WTC11 (cell line): ENCODE measurements at regions not wholly inside any gene's neighbourhood (a gene's known extent, or its start where the extent isn't known, plus 50 kb on each side); places are given as distances from the start of the nearest gene placed in this dataset.

ENCODE experiments used
- CTCF ChIP-seq: fragments of 200-600 bp; IDR thresholded peaks from 2 replicates; pipeline ENCODE4 v1.8.0; 2022; ENCODE audit warnings: antibody characterized with exemption
- KAT7 ChIP-seq: sonication (generic); formaldehyde crosslinking; IDR thresholded peaks from 2 replicates; pipeline ENCODE4 v1.8.1; 2023; ENCODE audit warnings: missing genetic modification reagents, mild to moderate bottlenecking, borderline replicate concordance
- ZBTB43 ChIP-seq: sonication (generic); formaldehyde crosslinking; IDR thresholded peaks from 2 replicates; pipeline ENCODE4 v1.8.1; 2023; ENCODE audit warnings: mild to moderate bottlenecking, missing genetic modification reagents

- TF ChIP-seq KAT7 (CRISPR knock-in tag) = no peak
- no peak for TF ChIP-seq ZBTB43 (CRISPR knock-in tag)
- no peak for TF ChIP-seq CTCF
These were observed 65.6 kb upstream of the RUFY1 start for GRCh38 chr5:179484761-179485160.
